Midbrain (tissue), 1 donor: ENCODE measurements at regions not wholly inside any gene's neighbourhood (a gene's known extent, or its start where the extent isn't known, plus 50 kb on each side); places are given as distances from the start of the nearest gene placed in this dataset.

Experiments
- DNase-seq: peaks from one replicate; lab custom pipeline; 2025; lab: John Stamatoyannopoulos, UW

DNA sequence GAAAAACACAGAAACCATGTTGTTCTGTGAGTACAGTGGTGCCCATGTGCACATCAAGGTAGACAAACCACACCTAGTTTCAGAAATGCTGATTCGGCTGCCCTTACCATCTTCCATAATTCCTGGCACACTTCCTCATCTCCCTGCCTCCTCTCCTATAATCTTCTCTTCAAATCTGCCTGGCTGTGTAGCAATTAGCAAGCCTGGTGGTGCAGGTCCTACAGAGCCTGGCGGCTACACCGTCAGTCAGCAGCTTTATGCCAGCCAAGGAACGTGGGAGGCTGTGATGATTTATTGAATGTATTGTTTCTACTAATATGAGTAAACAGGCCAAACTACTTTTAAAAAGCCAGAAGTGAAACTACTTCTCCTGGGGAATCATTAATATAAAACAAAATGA lies 106.8 kb downstream of the SEMA6D start:
- DNase-seq: no peak

DNA sequence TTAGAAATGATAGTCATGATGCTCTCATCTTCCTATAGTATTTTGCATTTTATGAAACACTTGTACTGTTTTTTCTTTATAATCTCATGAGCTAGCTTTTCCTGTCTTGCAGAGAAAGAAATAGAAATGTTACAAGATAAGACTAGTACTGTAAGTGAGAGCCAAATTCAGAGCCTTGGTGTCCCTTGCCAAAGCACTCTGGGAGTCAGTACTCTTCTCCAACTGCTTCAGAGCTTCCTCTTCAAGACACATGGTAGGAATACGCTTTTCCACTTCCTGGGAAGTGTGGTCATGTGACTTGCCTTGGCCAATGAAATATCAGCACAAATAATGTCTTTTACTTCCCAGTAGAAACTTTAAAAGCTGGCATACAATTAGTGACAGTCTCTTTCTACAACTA lies 112.4 kb downstream of the SEMA6D start:
- DNase-seq: no peak

DNA sequence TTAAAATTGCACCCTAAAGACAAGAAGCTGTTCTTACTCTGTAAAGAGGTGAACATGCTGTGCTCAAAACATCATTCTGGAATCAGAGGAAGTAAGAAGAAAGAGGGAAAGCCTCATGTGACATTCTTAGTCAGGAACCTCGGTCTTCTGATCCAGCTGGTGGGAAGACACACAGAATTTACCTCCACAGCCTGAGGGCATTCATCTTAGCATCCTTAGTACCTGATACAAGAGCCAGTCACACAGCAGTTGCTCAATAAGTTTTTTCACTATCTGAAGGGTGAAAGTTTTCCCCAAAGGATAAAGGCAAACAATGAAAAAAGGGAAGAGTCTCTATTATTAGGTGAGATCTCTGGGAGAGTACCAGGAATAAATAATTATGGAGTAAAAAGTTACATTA lies 116.8 kb downstream of the SEMA6D start:
- DNase-seq: no peak

DNA sequence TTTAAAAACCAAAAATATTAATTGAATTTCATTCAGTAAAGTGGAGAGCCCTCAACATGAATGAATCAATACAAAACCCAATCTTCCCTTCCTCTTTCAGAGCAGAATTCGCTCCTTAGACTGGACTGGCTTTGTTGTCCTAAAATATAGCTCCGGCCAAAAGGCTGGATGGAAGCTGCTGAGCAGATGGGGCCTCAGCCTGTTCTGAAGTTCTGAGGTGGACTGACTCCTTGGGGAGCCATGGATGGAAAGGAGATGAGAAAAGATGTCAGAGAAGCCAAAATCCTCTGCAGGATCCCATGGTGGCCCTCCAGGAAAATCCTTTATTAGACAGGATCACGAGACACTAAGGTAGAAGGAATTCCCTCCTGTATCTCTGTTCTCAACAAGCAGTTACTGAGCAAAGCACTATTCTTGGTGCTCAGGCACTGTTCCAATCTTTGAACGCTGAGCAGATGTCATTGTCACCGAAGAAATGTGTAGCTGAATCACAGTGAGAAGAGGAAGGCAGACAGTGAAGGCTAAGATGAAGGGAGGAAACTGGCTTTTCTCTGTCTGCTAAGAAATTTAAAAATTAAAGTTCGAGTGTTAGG lies 122.0 kb downstream of the SEMA6D start:
- DNase-seq: no peak

- no peak for DNase-seq
These were observed 125.9 kb downstream of the SEMA6D start for GRCh38 chr15:47843124-47843663.

DNA sequence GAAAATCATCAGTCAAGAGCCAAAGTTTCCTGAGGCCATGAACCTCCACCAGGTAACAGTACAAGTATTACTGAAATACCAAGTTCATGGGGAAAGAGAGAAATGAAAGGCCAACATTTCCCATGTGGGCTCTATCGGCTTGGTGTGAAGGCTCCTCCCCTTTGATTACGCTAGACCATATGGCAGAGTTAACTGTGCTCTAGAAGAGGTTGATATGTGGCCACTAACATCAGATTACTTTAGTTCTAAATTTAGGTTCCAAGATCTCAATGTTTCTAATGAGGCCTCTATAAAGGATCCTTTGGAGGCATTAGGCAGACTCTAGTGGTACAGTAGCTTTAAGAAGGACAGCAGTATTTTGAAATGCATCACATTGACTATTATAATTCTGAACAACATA lies 127.1 kb downstream of the SEMA6D start:
- DNase-seq: no peak

- peak; percentile 57 for DNase-seq
These were observed 129.0 kb downstream of the SEMA6D start for GRCh38 chr15:47846128-47846868.

DNA sequence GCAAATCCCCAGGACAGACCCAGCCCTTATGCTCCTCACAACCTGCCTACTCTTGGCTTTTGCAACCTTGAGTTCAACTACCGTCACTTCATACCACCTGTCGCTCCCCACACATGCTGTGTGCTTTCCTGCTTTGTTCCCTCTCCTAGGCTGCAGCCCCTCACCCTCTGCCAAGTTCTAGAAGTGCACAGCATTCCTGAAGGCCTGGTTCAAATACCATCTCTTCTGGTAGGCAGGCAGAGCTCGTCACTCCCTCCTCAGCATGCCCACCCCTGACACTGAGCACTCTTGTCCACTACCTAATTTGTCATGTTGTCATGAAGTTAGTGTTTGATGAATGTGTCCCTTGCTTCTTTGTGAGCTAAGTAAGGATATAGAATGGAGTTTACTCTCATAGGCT lies 129.6 kb downstream of the SEMA6D start:
- no peak for DNase-seq

DNA sequence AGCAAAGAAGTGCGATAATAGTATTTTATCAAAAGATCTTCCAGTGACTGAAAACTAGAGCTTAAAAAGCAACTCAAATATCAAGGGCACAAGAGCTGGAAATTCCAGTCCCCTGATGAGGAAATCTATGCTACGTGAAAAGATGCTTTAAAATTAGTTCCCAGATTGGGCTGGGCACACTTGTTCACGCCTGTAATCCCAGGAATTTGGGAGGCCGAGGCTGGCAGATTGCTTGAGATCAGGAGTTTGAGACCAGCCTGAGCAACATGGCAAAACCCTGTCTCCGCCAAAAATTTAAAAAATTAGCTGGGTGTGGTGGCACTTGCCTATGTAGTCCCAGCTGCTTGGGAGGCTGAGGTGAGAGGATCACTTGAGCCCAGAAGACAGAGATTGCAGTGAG lies 138.8 kb downstream of the SEMA6D start:
- no peak for DNase-seq

GRCh38 chr15:47857014-47857775 lies 139.9 kb downstream of the SEMA6D start:
- no peak for DNase-seq

DNA sequence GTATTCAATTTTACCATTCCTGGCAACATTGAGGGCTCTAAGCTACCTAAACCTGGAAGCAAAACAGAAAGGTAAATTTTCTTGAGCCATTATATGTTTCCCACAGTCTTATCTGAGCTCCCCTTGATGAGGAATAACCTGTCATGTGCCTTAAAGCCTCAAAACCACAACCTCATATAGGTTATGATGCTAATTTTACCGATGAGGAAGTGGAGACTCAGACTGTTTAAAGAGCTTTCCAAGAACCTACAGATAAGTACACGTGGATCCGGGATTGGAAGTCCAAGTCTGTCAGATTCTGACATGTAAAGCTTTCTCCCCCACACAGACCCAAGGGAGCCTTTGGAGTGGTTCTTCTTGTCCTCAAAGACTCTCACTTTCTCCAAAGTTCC lies 140.5 kb downstream of the SEMA6D start:
- DNase-seq: no peak

- DNase-seq: no peak
These were observed 144.0 kb downstream of the SEMA6D start for GRCh38 chr15:47861111-47861903.

- DNase-seq: no peak
These were observed 145.1 kb downstream of the SEMA6D start for GRCh38 chr15:47862402-47862801.

DNA sequence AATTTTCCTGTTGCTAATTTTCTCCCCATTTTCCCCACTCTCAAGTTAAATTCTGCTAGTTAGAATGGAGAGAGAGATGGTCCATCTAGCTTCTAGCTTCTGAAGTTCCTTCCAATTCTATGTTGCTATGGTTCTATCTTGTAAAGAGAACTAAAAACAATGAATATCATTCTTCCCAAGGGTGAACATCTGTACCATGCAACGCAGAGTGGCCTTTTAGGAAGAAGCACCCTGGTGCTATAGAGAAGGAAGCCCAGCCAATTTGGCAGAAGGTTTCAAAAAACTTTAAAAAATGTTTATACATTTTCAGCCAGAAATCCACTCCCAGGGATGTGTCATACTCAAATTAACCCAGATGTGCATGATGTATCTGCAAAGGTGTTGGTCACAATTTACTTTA lies 149.1 kb downstream of the SEMA6D start:
- DNase-seq: no peak

DNA sequence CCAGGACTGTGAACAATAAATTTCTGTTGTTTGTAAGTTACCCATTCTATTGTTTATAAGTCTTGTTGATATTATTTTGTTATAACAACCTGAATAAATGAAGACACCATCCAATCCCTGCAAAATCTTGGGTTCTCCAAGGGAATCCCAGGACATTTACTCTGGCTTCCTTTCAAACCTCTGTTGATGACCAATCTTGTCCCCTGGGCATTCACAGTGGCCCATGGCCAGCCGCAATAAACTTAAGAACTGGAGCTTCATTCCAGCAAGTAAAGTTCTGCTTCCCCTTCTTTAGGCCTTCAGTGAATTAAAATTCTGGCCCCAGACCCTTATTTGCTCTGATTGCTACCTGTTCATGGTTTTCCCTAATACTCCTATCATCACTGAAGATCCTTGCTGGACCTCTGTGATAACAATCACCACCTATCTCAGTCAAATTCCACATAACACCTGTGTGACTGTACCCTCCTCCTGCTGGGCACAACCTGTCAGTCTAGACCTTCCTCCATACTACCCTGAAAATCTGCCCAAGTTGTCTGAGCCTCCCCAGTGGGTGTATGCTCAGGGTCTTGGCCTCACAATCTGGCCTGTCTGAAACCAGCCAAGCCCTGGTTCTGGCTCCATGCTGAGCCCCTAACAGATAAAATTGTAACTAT lies 153.1 kb downstream of the SEMA6D start:
- DNase-seq: no peak

- no peak for DNase-seq
These were observed 153.8 kb downstream of the SEMA6D start for GRCh38 chr15:47870956-47871625.

GRCh38 chr15:47872208-47872607 lies 154.9 kb downstream of the SEMA6D start:
- no peak for DNase-seq

GRCh38 chr15:47872869-47873432 lies 155.6 kb downstream of the SEMA6D start:
- no peak for DNase-seq

- DNase-seq: no peak
These were observed 159.7 kb downstream of the SEMA6D start for GRCh38 chr15:47876986-47877385.

DNA sequence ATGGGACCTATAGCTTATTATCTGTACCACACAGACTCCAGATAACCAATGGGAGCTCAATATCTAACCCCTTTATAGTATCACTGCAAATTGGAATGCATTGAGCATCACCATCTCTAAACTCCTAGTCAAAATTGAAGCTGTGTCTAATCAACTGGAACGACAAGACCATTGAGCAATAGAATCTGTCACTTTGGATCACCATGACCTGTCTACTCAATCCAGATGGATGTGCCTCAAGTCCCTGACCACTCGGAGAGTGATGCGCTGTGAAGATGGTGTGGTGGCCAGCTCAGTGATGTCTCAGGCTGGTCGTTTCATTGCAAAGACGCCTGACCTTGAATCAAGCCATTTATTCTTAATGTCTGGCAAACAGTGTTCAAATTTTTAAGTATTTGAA lies 160.5 kb downstream of the SEMA6D start:
- no peak for DNase-seq

DNA sequence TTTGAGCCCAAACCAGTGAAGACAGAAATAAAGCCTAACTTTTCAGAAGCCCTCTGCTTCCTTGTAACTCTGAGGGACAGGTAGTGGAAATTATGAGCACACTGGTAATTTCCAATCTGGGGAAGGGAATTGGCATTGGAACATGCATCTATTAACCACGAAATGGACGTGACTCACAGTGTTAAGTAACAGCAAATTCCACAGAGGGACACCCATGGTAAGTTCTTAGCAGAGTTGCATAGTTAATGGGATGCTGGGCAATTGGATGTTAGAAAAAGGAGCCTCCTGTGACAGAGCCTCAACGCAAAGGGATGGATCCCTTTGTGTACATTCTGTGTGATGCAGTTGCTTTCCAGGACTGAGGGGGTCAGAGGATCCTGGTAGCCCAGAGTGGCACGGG lies 168.6 kb downstream of the SEMA6D start:
- no peak for DNase-seq
